Bronchial epithelial cell (primary cell): ENCODE measurements at regions not wholly inside any gene's neighbourhood (a gene's known extent, or its start where the extent isn't known, plus 50 kb on each side); places are given as distances from the start of the nearest gene placed in this dataset.

Experiments used
- DNase-seq: peaks from one replicate; pipeline ENCODE4 v3.0.0-alpha.2; 2010; ENCODE audit warnings: low read depth
- FAIRE-seq: peaks from 2 replicates; lab custom pipeline; 2011; peaks lifted over from hg19 to GRCh38; lab: Jason Lieb, UNC
- H3K27me3 ChIP-seq: 2 replicates; pipeline ENCODE4 v1.5.1; 2011; ENCODE audit warnings: low read length; ENCODE audit not compliant: control insufficient read depth, insufficient read depth
- H3K36me3 ChIP-seq: 2 replicates; pipeline ENCODE4 v1.5.1; 2011; ENCODE audit warnings: low read length; ENCODE audit not compliant: control insufficient read depth, insufficient read depth
- H3K4me3 ChIP-seq: 2 replicates; pipeline ENCODE4 v1.5.1; 2011; ENCODE audit warnings: mild to moderate bottlenecking, low read depth, low read length, control low read depth
- CTCF ChIP-seq: IDR thresholded peaks from 2 replicates; pipeline ENCODE4 v1.5.1; 2011; ENCODE audit warnings: mild to moderate bottlenecking, moderate library complexity, low read length, control low read depth, inconsistent platforms; ENCODE audit not compliant: insufficient read depth, severe bottlenecking

GRCh38 chr2:37846207-37846606 lies 78.9 kb upstream of the RMDN2 start:
- DNase-seq (no peak), FAIRE-seq (no peak)
- H3K27me3 ChIP-seq = peaks cover 2% of the 10 kb centered on the region
- no peak overlapping the region for H3K4me3 ChIP-seq
- H3K36me3 ChIP-seq = no peaks in the 10 kb centered on the region
- no peak for TF ChIP-seq CTCF

GRCh38 chr2:37847792-37848191 lies 77.3 kb upstream of the RMDN2 start:
- Histone ChIP-seq H3K4me3 (no peak overlapping the region), H3K27me3 (peaks cover 2% of the 10 kb centered on the region), H3K36me3 (no peaks in the 10 kb centered on the region)
- TF ChIP-seq CTCF = no peak
- FAIRE-seq (no peak), DNase-seq (peak; percentile 67)

GRCh38 chr2:37848451-37848850 lies 76.6 kb upstream of the RMDN2 start:
- no peak for FAIRE-seq
- Histone ChIP-seq H3K4me3 (no peak overlapping the region), H3K27me3 (no peaks in the 10 kb centered on the region), H3K36me3 (no peaks in the 10 kb centered on the region)
- DNase-seq = peak; percentile 74
- TF ChIP-seq CTCF = no peak

GRCh38 chr2:37849911-37850310 lies 75.2 kb upstream of the RMDN2 start:
- DNase-seq (no peak), FAIRE-seq (no peak)
- no peak for TF ChIP-seq CTCF
- H3K4me3 ChIP-seq = no peak overlapping the region
- no peaks in the 10 kb centered on the region for H3K36me3 ChIP-seq
- no peaks in the 10 kb centered on the region for H3K27me3 ChIP-seq

GRCh38 chr2:37851428-37851827 lies 73.7 kb upstream of the RMDN2 start:
- H3K36me3 ChIP-seq = no peaks in the 10 kb centered on the region
- no peak for TF ChIP-seq CTCF
- FAIRE-seq = no peak

GRCh38 chr2:37851828-37852584 lies 73.1 kb upstream of the RMDN2 start:
- DNase-seq (no peak), FAIRE-seq (no peak)
- no peaks in the 10 kb centered on the region for H3K27me3 ChIP-seq

More at GRCh38 chr2:37851428-37851827, 73.7 kb upstream of the RMDN2 start:
- DNase-seq = no peak
- no peak overlapping the region for H3K4me3 ChIP-seq
- no peaks in the 10 kb centered on the region for H3K27me3 ChIP-seq

More at GRCh38 chr2:37851828-37852584, 73.1 kb upstream of the RMDN2 start:
- TF ChIP-seq CTCF = no peak
- Histone ChIP-seq H3K4me3 (no peak overlapping the region), H3K36me3 (no peaks in the 10 kb centered on the region)
